Limb (tissue), 2 donors: ENCODE measurements at regions not wholly inside any gene's neighbourhood (a gene's known extent, or its start where the extent isn't known, plus 50 kb on each side); places are given as distances from the start of the nearest gene placed in this dataset.
"Not testable (repeated sequence)": the region's sequence is repeated elsewhere in the genome, so short reads cannot be mapped to it uniquely, and the experiment has no call there.

Experiments used
- DNase-seq, 2 donors: peaks; one replicate each; pipeline ENCODE4 v3.0.0-alpha.2; 2016; ENCODE audit errors: extremely low spot score in 2 of 2

DNA sequence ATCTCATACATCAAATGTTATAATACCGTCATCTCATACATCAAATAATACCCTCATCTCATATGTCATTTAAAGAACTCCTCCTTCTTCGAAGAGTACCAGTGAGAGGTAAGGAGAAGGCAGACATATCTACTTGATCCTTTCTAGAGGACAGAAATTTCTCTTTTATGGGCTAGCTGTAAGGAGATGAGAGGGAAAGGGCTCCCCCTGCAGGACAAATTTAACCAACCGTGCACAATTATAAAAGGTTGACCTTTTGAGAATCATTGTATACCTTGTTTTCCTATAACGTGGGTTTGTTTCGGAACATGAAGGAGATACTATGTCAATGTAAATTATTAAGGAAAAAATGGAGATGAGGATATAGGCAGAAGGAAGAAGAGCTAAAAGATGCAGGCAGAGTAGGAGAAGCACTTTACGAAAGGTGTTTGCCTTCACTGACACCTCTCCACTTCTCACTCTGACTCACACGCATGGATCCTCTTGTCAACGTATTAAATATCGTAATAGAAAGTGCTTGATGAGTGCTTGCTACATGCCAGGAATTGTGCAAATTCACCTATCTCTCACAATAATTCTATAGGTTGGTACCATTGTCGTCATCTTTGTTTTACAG is 465.9 kb upstream of the ERCC4 start:
- DNase-seq = peak; percentile 2 to 30

DNA sequence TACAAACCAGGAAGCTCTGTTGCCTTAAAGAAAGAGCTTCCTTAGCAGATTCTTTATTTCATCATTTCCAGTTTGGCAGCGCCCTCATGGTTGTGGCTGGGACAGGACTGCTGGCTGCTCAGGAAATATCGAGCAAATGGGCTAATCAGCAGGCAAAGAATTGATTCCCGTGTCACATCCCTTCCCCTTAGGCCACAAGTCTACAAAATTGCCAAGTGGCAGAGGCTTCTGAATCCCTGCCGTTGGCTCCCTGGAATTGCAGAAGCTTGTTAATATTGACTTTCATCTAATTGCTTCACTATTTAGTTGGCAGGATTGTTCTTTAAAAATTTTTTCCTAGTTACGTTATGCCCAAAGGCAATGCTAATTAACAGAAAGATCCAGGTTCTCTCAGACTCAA is 456.3 kb upstream of the ERCC4 start:
- DNase-seq = no peak

DNA sequence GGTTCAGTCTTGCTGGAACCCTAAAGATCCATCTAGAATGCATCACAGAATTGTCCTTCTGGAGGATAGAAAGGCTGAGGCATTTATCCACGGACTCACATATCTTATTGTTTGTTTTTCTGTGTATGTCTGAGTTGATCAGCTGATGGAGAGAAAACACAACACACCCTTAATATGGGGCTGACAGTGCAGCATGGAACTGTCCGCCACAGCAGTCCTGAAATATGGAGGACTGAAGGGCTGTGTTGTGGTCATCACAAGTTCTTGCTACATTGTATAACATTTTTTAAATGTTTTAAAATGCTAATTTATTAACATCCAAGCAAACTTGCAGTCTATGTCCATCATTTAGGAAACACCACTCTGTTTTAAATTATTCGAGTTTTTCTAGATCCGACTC is 448.9 kb upstream of the ERCC4 start:
- DNase-seq = peak in 1 of 2 donors; percentile 24

DNA sequence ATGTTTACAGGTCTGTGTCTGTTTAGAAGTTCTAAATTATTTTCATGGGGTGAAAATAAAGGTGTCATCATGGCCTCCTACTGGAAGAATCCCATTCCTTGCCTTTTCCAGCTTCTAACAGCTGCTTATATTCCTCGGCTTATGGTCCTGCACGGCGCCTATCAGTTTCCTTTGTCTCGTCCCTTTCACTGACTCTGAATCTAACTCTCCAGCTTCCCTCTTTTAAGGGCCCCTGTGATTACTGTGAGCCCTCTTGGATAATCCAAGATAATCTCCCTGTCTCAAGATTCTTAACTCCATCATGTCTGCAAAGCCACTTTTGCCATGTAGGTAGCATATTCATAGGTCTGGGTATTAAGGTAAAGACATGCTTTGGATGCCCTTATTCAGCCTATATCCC is 441.0 kb upstream of the ERCC4 start:
- no peak for DNase-seq

DNA sequence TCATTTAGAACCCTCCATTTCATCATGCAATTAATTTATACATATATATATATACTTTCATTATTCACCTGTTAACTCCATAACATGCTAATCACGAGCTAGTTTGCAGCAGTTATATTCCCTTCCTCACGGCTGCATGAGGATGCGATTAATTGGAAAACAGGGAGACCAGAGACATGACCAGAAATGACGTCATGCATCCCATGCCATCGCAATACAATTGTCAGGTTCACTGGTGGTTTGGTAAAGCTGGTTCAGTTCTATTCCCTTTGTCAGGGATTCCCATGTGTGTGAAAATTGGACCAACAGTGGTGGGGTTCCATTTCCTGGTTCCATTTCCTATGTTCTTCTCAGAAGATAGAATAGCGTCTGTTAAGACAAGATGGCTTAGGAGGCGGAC is 440.4 kb upstream of the ERCC4 start:
- DNase-seq = no peak

DNA sequence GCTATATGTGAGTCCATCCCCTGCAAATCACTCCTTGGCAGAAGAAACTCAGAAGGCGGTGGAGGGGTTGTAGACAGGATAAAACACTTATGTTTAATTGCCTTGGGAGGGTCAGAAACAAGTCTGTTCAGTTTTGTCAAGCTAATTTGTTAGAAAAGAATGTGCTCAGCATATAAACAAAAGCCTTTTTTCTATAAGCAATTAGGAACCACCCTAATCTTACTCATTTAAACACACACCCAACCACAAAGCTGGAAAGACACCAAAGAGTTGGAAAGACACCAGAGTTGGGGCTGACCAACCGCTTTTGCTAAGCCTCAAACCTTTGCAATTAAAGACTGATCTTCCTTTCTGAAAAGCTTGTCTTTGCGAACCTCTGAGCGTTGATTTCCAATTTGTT is 439.2 kb upstream of the ERCC4 start:
- no peak for DNase-seq

DNA sequence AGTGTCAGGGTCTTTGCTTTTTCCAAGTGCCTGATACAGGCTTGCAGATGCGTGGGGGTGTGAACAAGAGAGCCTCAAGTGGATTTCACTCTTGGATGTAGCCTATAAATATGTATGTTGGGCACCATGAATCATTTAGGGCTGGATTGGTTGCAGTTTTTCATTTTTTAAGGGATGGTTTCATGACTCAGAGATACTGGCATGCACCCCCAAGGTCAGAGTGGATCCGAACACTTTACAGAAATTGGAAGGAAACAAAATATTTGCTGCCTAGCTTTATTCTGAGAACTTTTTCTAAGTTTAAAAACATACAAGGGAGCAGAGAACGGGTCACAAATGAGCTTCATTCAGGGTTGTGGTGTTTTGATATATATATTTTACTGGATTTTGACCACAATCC is 436.8 kb upstream of the ERCC4 start:
- DNase-seq = no peak

DNA sequence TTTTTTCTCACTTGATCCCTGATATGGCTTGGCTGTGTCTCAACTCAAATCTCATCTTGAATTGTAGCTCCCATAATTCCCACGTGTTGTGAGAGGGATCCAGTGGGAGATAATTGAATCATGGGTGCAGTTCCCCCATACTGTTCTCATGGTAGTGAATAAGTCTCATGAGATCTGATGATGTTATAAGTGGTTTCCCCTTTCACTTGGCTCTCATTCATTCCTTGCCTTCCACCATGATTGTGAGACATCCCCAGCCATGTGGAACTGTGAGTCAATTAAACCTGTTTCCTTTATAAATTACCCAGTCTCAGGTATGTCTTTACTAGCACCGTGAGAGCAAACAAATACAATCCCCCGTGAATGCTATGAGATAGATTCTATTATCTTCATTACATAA is 430.5 kb upstream of the ERCC4 start:
- DNase-seq = not testable (repeated sequence)

DNA sequence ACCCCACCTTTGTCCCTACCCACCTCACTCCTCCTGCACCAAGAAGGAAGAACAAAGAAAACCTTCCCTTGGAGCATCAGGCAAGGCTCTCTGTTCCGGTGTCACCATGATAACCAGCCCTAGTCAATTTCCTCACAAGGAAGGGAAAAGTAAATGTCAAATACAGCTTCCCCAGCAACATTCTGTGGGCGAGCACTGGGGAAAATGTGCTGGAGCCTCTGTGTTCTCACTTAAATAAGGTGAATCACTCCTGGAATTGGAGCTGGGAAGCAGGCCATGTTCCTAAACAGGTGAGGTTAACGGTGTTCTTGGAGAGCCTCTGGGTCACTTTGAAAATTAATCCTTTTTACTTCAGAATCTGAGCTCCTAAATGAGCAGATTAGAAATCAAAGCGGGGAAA is 427.9 kb upstream of the ERCC4 start:
- DNase-seq = no peak

DNA sequence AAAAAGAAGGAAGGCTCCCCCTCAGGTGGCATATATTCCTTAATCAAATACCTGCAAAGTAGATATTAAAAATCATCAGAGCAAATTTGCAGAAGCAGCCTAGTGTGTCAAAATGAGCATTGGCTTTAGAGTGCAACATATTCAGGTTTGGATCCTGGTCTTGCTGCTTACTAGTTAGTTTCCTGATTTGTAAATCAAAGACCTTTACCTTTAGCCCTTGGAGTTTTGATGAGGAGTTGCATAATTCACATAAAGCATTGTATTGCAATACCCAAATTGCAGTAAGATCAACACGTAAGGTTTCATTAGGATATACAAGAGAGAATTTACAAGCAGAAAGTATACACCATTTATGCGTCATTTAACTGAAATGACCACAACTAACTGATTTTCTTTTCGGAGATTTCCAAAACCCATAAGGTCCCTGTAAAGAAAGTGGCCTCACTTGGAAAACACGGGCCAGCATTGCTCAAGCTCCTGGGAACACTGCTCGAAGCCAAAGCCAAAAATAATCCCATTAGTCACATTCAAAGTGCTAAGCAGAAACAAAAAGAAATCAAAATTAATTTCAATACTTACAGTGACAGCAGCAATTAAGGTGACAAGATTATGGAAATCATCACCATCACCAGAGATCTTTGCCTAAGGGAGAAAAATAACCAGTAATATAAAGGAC is 415.9 kb upstream of the ERCC4 start:
- no peak for DNase-seq

DNA sequence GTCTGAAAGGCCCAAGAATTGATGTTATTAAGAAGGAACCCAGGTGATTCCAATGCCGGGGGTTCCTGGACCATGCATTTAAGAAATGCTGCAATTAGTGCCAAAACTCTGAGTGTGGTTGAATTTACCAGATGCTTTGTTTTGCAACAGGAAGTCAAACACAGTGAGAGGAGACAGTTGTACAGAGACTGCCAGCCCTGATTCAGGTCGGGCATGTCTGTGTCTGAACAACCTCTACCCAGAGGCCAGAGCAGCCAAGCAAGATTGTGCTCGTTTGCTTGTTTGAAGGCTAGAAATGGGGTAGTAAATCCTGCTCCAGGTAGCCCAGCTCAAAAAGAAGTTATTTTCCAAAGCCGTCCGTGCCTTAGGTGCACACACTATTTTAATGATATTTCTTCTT is 412.4 kb upstream of the ERCC4 start:
- DNase-seq = no peak

DNA sequence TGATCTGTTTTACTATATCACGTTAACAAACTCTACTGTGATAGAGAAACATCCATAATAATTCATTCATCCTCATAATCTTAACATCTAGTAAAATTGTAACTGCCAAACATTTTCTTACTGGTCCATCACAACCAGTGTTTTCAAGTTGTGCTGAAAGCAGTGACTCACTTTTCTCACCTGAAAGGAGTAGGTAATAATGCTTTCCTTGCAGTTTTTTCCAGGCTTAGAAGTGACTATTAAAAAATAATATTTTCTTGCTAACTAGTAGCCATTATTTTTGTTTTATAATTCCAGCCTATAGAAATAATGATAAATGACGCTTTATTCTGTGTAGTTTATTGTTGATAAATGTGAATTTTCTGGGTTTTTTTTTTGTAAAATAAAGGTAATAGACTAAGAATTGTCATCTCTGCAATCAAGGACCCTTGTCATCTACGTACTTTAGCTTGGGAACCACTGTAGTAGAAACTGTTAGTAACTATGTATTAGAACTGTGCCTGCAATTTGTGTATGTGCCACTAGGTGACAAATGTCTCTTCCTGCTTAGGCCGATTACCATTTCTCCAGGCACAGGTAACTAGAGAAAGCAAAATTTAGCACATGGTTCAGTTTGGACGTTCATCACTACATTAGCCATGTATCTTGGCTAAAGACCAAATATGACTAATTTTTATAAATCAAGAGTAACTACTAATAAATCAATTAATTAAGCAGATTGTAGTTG is 409.4 kb upstream of the ERCC4 start:
- no peak for DNase-seq

DNA sequence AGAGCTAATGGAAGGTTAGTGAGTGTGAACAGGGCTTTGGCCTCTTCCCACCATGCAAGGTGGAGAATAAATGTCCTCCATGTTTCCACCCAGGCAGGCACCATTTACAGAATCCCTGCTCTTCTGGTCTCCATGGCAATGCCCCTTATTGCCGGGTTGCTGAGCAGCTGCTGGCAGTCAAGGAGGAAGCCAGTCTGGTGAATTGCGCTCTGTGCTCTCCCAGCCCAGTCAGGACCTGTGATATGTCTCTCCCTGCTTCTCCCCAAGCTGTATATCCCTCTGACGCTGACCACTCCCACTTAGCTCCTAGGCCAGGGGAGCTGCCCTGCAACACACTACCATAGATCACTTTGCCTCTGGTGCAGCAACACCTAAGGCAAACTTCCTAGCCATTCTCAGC is 402.1 kb upstream of the ERCC4 start:
- DNase-seq = no peak

DNA sequence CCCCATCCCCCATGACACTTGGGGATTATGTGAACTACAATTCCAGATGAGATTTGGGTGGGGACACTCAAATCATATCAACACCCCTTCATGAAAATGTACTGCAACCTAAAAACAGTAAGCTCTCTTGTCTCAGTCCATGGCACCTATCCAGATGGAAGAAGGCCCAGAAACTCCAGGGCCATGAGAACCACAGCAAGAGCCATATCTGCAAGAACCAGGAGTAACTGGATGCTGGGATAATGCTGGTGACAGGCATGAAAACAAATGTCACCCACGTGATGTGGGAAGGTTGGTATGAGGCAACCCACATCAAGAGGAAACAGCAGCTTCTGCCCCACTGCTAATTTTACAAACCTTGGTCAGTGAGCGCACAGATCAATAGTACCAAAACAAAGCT is 400.1 kb upstream of the ERCC4 start:
- no peak for DNase-seq

DNA sequence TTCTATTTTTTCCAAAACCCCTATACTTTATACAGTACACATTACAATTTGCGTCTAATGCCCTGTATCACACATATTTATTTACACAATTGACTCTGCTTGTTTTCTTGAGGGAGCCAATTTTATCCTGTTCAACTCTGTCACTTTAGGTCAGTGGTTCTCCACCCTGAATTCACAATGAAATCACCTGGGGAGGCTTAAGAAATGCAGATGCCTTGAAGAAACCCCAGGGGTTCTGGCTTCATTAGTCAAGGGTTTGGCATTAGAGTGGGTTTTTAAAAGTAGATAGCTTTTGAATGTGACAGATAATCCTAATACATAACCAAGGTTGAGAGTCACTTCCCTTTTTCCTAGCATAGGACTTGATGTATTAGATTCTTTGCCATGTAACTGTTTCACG is 398.6 kb upstream of the ERCC4 start:
- DNase-seq = no peak

DNA sequence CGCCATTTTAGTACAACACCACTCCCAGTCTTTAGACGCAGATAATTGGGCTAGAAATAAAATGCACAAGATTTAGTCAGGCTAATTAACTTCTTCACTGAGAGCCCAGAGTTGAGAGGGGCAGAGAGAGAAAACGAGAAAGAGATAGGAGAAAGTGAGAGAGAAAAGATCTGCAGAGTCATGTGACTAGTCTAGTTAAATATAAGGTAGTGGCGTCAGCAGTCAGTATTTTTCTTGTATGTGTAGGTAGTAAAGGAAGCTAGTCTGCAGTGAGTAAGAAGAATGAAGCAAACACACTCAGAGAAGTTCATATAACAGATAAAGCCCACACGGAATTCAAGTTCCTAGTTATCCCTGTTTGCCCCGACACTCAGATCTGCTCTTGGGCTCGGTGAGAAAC is 392.6 kb upstream of the ERCC4 start:
- no peak for DNase-seq

DNA sequence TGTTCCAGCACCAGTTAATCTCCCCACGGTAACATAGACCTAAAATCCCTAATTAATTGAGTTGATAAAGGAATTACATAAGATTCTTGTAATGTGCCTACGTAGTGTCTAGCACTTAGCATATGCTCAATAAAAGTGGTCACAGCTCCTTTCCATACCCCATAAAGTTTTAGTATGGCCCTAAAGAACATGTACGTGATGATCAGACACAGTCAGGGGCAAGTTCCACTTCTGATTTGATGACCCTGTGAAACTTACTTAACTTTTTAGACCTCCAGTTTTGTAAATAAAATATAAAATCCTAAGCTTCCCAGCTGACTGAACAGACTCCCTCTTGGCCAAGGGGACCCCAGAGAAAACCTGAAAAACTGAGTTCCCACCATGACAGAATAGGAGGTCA is 391.3 kb upstream of the ERCC4 start:
- no peak for DNase-seq

DNA sequence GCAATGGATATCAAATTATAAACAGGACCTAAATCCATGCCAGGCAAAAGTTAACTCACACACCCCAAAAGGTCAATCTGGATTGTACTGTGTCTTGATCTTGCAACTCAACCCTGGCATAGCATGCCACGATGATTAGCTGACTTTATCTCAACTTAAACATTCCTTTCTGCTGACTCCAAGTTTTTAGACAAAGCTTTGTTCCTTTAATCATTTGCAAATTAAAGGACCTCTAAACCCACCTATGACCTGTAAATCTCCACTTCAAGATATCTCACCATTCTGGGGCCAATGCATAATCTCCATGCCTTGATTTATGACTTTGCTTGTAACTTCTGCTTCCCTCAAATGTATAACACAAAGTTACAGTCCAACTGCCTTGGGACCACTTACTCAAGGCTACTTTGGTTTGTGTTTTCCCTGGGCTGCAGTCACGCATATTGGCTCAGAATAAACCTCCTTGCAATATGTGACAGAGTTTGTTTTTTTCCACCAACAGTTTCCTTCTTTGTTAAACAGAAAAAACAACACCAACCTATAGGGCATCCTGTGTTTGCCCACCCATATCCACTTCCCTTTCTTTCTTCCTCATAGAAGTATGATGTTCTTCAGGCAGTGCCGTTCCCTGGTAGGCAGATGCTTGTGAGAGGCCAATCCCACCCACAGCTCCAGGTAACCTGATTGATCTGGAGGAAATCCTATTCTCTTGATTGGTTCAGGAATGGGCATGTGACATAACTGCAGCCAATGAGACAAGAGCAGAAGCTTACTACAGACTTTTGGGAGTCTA is 390.6 kb upstream of the ERCC4 start:
- no peak for DNase-seq

DNA sequence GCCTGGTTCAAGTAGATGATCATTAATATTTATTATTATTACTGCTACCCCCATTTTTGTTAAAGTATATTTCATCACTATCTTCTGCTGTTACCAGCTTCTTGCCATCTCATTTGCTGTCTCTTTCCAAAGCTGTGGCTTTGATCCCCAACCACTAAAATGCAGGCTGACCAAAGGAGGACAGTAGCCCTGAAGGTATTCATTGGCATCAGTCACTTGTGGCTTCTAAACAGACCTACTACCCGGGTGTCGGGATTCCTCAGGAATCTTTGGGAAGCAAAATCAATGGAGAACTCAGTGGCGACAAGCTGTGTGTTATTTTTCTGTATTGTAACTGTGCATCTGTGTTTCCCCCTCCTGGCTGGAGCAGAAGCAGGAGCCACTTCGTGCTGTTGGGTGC is 379.2 kb upstream of the ERCC4 start:
- DNase-seq = no peak

DNA sequence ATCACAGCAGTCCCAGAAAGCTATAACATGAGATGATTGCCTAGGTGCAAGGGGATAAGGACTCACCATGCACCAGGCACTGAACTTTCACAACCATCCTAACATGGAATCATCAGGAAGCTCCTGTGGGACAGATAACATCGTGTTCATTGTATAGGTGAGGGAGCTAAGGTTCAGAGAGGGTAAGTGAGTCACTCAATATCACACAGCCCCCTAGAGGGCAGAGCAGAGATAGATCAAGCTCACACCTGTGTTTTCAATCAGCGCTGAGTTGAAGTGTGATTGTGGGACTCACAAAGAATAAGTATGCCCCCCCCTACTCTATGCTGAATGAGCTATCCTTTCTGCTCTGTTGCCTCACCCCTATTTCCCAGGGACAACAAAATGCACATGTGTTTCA is 377.7 kb upstream of the ERCC4 start:
- no peak for DNase-seq

DNA sequence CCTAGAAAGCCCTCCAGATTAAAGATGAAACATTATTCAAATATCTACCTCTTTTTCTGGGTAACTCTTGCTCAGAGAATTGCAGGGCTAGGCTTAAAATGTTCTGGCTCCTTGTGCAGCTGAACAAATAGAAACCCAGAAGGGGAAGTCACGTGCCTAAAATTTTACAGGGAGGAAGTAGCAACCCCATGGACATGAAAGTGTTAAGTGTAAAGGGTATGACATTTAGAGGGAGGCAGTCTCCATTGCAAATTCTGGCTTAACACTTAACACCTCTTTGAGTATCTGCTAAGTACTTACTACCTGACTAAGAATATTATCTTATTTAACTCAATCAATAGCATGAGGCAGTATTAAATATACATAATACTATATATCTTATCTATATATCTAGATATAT is 376.1 kb upstream of the ERCC4 start:
- DNase-seq = no peak

DNA sequence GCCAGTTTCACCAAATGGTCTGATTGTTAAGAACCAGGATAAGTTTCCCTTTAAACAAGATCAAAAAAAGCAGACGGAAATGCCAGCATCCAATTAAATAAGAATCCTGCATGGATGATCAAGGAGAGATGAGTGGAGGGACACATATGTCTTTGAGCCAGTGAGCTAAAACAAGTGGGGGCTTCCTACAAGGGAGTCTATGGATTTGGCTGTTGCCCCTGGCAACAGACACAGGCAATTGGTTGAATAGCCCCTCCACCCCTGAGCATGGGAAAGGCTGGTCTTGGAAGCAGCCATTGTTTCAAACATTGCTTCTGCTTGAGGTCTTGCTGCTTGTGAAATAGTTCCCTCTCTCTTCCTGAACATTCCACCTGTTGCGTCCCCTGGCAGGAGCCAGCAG is 374.7 kb upstream of the ERCC4 start:
- DNase-seq = no peak
